Ectodermal cell (in vitro differentiated cells): ENCODE measurements at regions not wholly inside any gene's neighbourhood (a gene's known extent, or its start where the extent isn't known, plus 50 kb on each side); places are given as distances from the start of the nearest gene placed in this dataset.

ENCODE experiments used
- H3K27ac ChIP-seq: 2 replicates; pipeline ENCODE4 v1.7.0; 2013; ENCODE audit warnings: mild to moderate bottlenecking, low read depth, low read length; ENCODE audit not compliant: insufficient read depth, poor library complexity, severe bottlenecking
- H3K27me3 ChIP-seq: 2 replicates; pipeline ENCODE4 v1.7.0; 2013; ENCODE audit warnings: mild to moderate bottlenecking, low read length; ENCODE audit not compliant: insufficient read depth, control insufficient read depth, poor library complexity, severe bottlenecking
- H3K36me3 ChIP-seq: one replicate; pipeline ENCODE4 v1.7.0; 2013; ENCODE audit warnings: low read length; ENCODE audit not compliant: control insufficient read depth, insufficient read depth
- H3K4me1 ChIP-seq: one replicate; pipeline ENCODE4 v1.7.0; 2013; ENCODE audit warnings: low read length; ENCODE audit not compliant: control insufficient read depth, insufficient read depth
- H3K4me3 ChIP-seq: 2 replicates; pipeline ENCODE4 v1.7.0; 2013; ENCODE audit warnings: low read depth, low read length, control low read depth; ENCODE audit not compliant: insufficient read depth
- H3K9me3 ChIP-seq: 2 replicates; pipeline ENCODE4 v1.7.0; 2013; ENCODE audit warnings: mild to moderate bottlenecking, low read length, moderate library complexity; ENCODE audit not compliant: control insufficient read depth
- WGBS, 2 experiments: methylation state at CpG; one replicate each; pipeline ENCODE4 v1.1.7; 2013; ENCODE audit warnings: missing lambda C conversion rate in 2 of 2; 5-methylcytosine and 5-hydroxymethylcytosine counted together

DNA sequence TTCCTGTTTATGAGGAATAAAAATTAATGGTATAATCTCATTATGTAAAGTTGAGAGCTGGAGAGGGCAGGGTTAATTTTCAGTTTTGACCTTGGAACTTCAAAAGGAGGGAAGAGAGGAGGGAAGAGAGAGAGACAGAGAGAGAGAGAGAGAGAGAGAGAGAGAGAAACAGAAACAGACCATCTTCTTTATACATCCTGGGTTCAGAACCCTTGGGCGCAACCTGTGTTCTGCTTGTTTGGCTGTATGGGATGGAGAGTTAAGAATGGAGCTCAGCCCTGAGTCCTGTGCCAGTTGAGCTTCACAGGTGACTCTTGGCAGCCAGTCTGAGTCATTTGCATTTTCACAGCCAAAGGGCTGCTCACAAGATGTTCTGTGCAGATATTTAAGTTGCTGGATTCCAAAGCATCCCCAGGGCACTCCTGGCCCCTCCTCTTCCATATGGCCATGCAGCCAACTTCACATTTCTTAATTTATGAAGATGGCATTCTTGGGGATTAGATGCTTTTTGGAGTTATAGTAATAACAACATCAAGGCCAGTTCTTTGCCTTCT, 143.5 kb downstream of the CARTPT start:
- 0 to 4% methylated on average over 1 of the region's 1 CpG for WGBS, 2 experiments
- Histone ChIP-seq H3K27me3 (no peaks in the 10 kb centered on the region), H3K4me1 (no peaks in the 10 kb centered on the region), H3K27ac (no peak overlapping the region), H3K36me3 (no peaks in the 10 kb centered on the region), H3K4me3 (no peak overlapping the region), H3K9me3 (no peaks in the 10 kb centered on the region)

- no peak overlapping the region for H3K27ac ChIP-seq
- 85 to 86% methylated on average over 8 of the region's 8 CpGs for WGBS, 2 experiments
- no peak overlapping the region for H3K4me3 ChIP-seq
- no peaks in the 10 kb centered on the region for H3K4me1 ChIP-seq
- H3K27me3 ChIP-seq: no peaks in the 10 kb centered on the region
- H3K9me3 ChIP-seq: no peaks in the 10 kb centered on the region
- no peaks in the 10 kb centered on the region for H3K36me3 ChIP-seq
Measured at GRCh38 chr5:71864730-71865601, 145.9 kb downstream of the CARTPT start.

GRCh38 chr5:71865665-71866320, 146.7 kb downstream of the CARTPT start:
- Histone ChIP-seq H3K4me1 (no peaks in the 10 kb centered on the region), H3K9me3 (no peaks in the 10 kb centered on the region), H3K27ac (no peak overlapping the region), H3K27me3 (no peaks in the 10 kb centered on the region), H3K36me3 (no peaks in the 10 kb centered on the region), H3K4me3 (no peak overlapping the region)
- 93% methylated on average over 3 of the region's 3 CpGs for WGBS, 2 experiments

GRCh38 chr5:71872311-71872864, 153.3 kb downstream of the CARTPT start:
- H3K36me3 ChIP-seq: no peaks in the 10 kb centered on the region
- no peak overlapping the region for H3K27ac ChIP-seq
- H3K4me3 ChIP-seq: no peak overlapping the region
- 71 to 75% methylated on average over 6 of the region's 6 CpGs for WGBS, 2 experiments
- no peaks in the 10 kb centered on the region for H3K9me3 ChIP-seq
- H3K4me1 ChIP-seq: no peaks in the 10 kb centered on the region
- H3K27me3 ChIP-seq: no peaks in the 10 kb centered on the region

- Histone ChIP-seq H3K9me3 (no peaks in the 10 kb centered on the region), H3K4me1 (no peaks in the 10 kb centered on the region), H3K36me3 (no peaks in the 10 kb centered on the region), H3K27ac (no peak overlapping the region), H3K4me3 (no peak overlapping the region), H3K27me3 (no peaks in the 10 kb centered on the region)
- WGBS, 2 experiments: 71 to 83% methylated on average over 1 of the region's 1 CpG
Measured at GRCh38 chr5:71873191-71873591, 154.1 kb downstream of the CARTPT start.

- 0 to 50% methylated on average over 1 to 2 of the region's 2 CpGs for WGBS, 2 experiments
- Histone ChIP-seq H3K4me1 (no peaks in the 10 kb centered on the region), H3K4me3 (no peak overlapping the region), H3K36me3 (no peaks in the 10 kb centered on the region), H3K27ac (no peak overlapping the region), H3K27me3 (no peaks in the 10 kb centered on the region), H3K9me3 (no peaks in the 10 kb centered on the region)
Measured at GRCh38 chr5:71874521-71874920, 155.4 kb downstream of the CARTPT start.

- no peaks in the 10 kb centered on the region for H3K4me1 ChIP-seq
- no peaks in the 10 kb centered on the region for H3K27me3 ChIP-seq
- no peaks in the 10 kb centered on the region for H3K36me3 ChIP-seq
- no peak overlapping the region for H3K4me3 ChIP-seq
- H3K27ac ChIP-seq: no peak overlapping the region
- no peaks in the 10 kb centered on the region for H3K9me3 ChIP-seq
- 69 to 78% methylated on average over 1 of the region's 1 CpG for WGBS, 2 experiments
Measured at GRCh38 chr5:71877511-71877910, 158.4 kb downstream of the CARTPT start.

DNA sequence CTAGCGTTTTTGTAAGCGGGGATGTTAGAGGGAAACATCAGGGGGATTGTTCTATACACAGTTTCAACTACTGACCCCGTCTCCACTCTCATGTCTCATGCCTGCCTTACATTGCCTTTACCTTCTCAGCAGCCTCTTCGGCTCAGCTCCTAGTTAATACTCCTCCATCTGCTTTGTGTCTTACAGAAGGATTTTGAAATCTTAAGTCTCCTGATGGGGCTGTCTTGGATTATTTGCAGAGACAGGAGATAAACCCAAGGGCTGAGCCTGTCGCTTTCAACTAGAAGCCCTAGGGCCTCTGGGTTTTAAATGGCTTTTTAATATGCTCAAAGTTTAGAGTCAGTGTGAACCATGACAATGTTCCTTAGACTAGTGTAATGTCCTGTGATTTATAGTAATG, 161.5 kb downstream of the CARTPT start:
- H3K4me3 ChIP-seq: no peak overlapping the region
- no peaks in the 10 kb centered on the region for H3K36me3 ChIP-seq
- H3K27me3 ChIP-seq: no peaks in the 10 kb centered on the region
- H3K4me1 ChIP-seq: no peaks in the 10 kb centered on the region
- WGBS, 2 experiments: 87 to 91% methylated on average over 5 of the region's 5 CpGs
- H3K9me3 ChIP-seq: no peaks in the 10 kb centered on the region
- H3K27ac ChIP-seq: no peak overlapping the region

DNA sequence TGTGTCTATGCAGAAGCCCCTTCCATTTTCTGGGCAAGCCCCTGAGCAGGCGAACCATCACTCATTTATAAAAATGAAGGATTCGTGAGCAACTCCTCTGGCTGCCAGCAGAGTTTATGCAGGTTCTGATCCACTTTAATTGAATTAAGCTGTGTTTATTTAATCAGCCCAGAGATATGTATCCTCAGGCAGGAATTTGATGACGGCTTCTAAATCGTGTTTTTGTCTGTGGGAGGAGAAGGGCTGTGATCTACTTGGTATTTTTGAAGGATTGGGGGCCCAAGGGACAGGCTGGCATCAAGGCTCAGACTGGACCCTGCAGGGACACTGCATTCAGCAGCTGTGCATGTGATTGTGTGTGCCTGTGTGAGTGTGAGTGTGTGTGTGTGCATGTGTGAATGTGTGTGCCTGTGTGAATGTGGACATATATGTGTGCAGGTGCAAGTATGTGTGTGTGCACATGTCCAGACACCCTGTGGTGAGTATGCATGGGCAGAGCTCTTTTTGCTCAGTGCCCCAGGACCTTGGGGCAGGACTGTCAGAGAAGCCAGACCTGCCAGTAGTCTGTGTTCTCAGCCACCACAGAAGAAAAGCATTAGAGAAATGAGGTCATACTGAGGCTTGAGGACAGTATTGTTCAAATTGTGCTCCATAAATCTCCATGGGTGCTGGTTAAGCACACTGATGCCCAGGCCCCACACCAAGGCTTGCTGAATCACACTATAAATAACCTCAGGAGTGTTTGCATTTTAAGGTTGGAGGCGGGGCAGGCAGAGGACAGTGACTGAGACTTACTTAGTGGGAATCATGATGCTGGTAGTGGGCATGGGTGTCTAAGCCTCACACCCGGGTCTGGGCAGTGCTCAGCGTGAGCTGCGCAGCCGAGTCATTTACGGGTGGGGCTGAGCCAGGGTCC, 164.0 kb downstream of the CARTPT start:
- no peaks in the 10 kb centered on the region for H3K9me3 ChIP-seq
- H3K4me3 ChIP-seq: no peak overlapping the region
- no peak overlapping the region for H3K27ac ChIP-seq
- WGBS, 2 experiments: 93 to 95% methylated on average over 10 of the region's 10 CpGs
- no peaks in the 10 kb centered on the region for H3K4me1 ChIP-seq
- no peaks in the 10 kb centered on the region for H3K36me3 ChIP-seq
- H3K27me3 ChIP-seq: no peaks in the 10 kb centered on the region
